GM23338 (cell line): ENCODE measurements at regions not wholly inside any gene's neighbourhood (a gene's known extent, or its start where the extent isn't known, plus 50 kb on each side); places are given as distances from the start of the nearest gene placed in this dataset.

Experiments
- CREB1 ChIP-seq: fragments of 250-450 bp; sonication (Bioruptor Pico); IDR thresholded peaks from 2 replicates; pipeline ENCODE4 v1.5.0; 2020; ENCODE audit warnings: low read depth, mild to moderate bottlenecking, moderate library complexity
- EZH2 ChIP-seq: fragments of 200-600 bp; sonication (generic); IDR thresholded peaks from one replicate; pipeline ENCODE4 v1.8.0; 2017; ENCODE audit warnings: antibody characterized with exemption, mild to moderate bottlenecking, low read depth; ENCODE audit not compliant: unreplicated experiment
- NANOG ChIP-seq: IDR thresholded peaks from 2 replicates; pipeline ENCODE4 v1.6.1; 2016; ENCODE audit warnings: antibody characterized with exemption, borderline replicate concordance
- TF ChIP-seq, protein P1 (sequence below), 2 experiments: fragments of 200-600 bp in 1 of 2; sonication (generic) in 1 of 2; conservative IDR thresholded peaks; 2 replicates each; pipeline versions ENCODE4 v1.5.1 to v1.6.1; 2016 to 2017; ENCODE audit warnings: antibody characterized with exemption in 2 of 2, low read depth in 2 of 2, mild to moderate bottlenecking in 2 of 2, moderate library complexity in 1 of 2
- TF ChIP-seq, protein P2 (sequence below): IDR thresholded peaks from one replicate; pipeline ENCODE4 v1.6.1; 2018; ENCODE audit warnings: antibody characterized with exemption; ENCODE audit not compliant: unreplicated experiment

DNA sequence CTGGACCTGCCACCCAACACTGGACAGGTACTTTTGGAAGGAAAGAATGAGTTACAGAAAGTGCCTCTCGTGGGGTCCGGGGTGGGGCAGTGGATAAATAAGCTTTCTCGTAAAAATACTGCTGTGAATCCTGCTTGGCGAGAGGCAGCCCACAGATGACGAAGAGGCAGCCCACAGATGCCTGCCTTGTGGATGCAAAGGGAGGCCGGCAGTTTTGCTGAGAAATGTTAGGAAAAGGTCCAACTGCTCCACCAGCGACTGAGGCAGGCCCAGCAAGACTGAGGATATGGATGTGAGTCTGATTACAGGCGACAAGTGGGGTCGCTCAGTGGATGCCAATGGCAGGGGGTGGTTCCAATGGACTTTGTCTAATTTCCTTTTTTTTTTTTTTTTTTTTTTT, 79.1 kb upstream of the PPP1R26 start:
- TF ChIP-seq, protein P1, sequence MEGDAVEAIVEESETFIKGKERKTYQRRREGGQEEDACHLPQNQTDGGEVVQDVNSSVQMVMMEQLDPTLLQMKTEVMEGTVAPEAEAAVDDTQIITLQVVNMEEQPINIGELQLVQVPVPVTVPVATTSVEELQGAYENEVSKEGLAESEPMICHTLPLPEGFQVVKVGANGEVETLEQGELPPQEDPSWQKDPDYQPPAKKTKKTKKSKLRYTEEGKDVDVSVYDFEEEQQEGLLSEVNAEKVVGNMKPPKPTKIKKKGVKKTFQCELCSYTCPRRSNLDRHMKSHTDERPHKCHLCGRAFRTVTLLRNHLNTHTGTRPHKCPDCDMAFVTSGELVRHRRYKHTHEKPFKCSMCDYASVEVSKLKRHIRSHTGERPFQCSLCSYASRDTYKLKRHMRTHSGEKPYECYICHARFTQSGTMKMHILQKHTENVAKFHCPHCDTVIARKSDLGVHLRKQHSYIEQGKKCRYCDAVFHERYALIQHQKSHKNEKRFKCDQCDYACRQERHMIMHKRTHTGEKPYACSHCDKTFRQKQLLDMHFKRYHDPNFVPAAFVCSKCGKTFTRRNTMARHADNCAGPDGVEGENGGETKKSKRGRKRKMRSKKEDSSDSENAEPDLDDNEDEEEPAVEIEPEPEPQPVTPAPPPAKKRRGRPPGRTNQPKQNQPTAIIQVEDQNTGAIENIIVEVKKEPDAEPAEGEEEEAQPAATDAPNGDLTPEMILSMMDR (conservative IDR thresholded peaks at IDR 0.05; ENCODE audit: low read depth in 2 of 2), result no peak
- TF ChIP-seq, protein P2, sequence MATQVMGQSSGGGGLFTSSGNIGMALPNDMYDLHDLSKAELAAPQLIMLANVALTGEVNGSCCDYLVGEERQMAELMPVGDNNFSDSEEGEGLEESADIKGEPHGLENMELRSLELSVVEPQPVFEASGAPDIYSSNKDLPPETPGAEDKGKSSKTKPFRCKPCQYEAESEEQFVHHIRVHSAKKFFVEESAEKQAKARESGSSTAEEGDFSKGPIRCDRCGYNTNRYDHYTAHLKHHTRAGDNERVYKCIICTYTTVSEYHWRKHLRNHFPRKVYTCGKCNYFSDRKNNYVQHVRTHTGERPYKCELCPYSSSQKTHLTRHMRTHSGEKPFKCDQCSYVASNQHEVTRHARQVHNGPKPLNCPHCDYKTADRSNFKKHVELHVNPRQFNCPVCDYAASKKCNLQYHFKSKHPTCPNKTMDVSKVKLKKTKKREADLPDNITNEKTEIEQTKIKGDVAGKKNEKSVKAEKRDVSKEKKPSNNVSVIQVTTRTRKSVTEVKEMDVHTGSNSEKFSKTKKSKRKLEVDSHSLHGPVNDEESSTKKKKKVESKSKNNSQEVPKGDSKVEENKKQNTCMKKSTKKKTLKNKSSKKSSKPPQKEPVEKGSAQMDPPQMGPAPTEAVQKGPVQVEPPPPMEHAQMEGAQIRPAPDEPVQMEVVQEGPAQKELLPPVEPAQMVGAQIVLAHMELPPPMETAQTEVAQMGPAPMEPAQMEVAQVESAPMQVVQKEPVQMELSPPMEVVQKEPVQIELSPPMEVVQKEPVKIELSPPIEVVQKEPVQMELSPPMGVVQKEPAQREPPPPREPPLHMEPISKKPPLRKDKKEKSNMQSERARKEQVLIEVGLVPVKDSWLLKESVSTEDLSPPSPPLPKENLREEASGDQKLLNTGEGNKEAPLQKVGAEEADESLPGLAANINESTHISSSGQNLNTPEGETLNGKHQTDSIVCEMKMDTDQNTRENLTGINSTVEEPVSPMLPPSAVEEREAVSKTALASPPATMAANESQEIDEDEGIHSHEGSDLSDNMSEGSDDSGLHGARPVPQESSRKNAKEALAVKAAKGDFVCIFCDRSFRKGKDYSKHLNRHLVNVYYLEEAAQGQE, result no peak
- TF ChIP-seq EZH2 (no peak), NANOG (no peak), CREB1 (CRISPR knock-in tag) (no peak)
